Gastroesophageal sphincter (tissue), 4 donors: ENCODE measurements at regions not wholly inside any gene's neighbourhood (a gene's known extent, or its start where the extent isn't known, plus 50 kb on each side); places are given as distances from the start of the nearest gene placed in this dataset.

Experiments used
- ATAC-seq: fragments of 150-250 bp; one replicate; pipeline ENCODE4 v1.9.1; 2016; ENCODE audit warnings: mild to moderate bottlenecking, moderate library complexity
- H3K27ac ChIP-seq, 4 donors: fragments of 200-600 bp; sonication (generic) in 3 of 4; 1 replicate in 3 of 4; 2 replicates in 1 of 4; pipeline ENCODE4 v1.5.1; 2016 to 2019
- H3K27me3 ChIP-seq: fragments of 200-600 bp; sonication (generic); one replicate; pipeline ENCODE4 v1.5.1; 2019
- H3K36me3 ChIP-seq, 2 donors: fragments of 200-600 bp; sonication (generic); one replicate each; pipeline ENCODE4 v1.5.1; 2019; ENCODE audit warnings: control low read depth in 1 of 2
- H3K4me1 ChIP-seq, 3 donors: fragments of 200-600 bp; sonication (generic); 1 replicate in 2 of 3; 2 replicates in 1 of 3; pipeline ENCODE4 v1.5.1; 2016 to 2019; ENCODE audit warnings: control low read depth in 2 of 3
- H3K4me3 ChIP-seq, 2 donors: fragments of 200-600 bp; sonication (generic); one replicate each; pipeline ENCODE4 v1.5.1; 2019; ENCODE audit warnings: mild to moderate bottlenecking in 1 of 2, moderate library complexity in 1 of 2
- H3K9me3 ChIP-seq, 3 donors: fragments of 200-600 bp; sonication (generic); one replicate each; pipeline ENCODE4 v1.5.1; 2017 to 2019; ENCODE audit warnings: control low read depth in 2 of 3
- CTCF ChIP-seq, 4 experiments: fragments of 200-600 bp in 2 of 4; fragments of 450-650 bp in 2 of 4; sonication (generic) in 1 of 4; IDR thresholded peaks; one replicate each; pipeline ENCODE4 v1.5.1; 2017 to 2019; ENCODE audit warnings: antibody characterized with exemption in 4 of 4, mild to moderate bottlenecking in 2 of 4, moderate library complexity in 2 of 4
- EP300 ChIP-seq: sonication (generic); formaldehyde crosslinking; IDR thresholded peaks from one replicate; pipeline ENCODE4 v1.6.1; 2017; ENCODE audit warnings: antibody characterized with exemption, mild to moderate bottlenecking
- POLR2A ChIP-seq, 2 donors: fragments of 450-650 bp; IDR thresholded peaks; one replicate each; pipeline ENCODE4 v1.6.1; 2017; ENCODE audit warnings: antibody characterized with exemption in 2 of 2, mild to moderate bottlenecking in 2 of 2, moderate library complexity in 1 of 2
- POLR2AphosphoS5 ChIP-seq: sonication (generic); formaldehyde crosslinking; IDR thresholded peaks from one replicate; pipeline ENCODE4 v1.6.1; 2017; ENCODE audit warnings: antibody characterized with exemption
- WGBS, 2 donors: methylation state at CpG; one replicate each; pipeline ENCODE4 v1.1.5; 2018; ENCODE audit warnings: low coverage in 1 of 2; 5-methylcytosine and 5-hydroxymethylcytosine counted together

GRCh38 chr9:136611606-136612005, 51.1 kb upstream of the EGFL7 start:
- no peak overlapping the region for H3K27ac ChIP-seq
- TF ChIP-seq CTCF (IDR thresholded peaks at IDR 0.05) (no peak), EP300 (no peak), POLR2AphosphoS5 (no peak)
- ATAC-seq = no peak
- H3K4me3 ChIP-seq = no peak overlapping the region
- H3K9me3 ChIP-seq = no peaks in the 10 kb centered on the region
- WGBS, 2 donors = 80 to 94% methylated on average over 1 to 13 of the region's 24 CpGs
- no peaks in the 10 kb centered on the region for H3K27me3 ChIP-seq
- H3K4me1 ChIP-seq = peaks cover 0 to 29% (median under 1%) of the 10 kb centered on the region in 3 donors
- H3K36me3 ChIP-seq = no peaks in the 10 kb centered on the region

GRCh38 chr9:136611119-136611518, 51.6 kb upstream of the EGFL7 start:
- H3K36me3 ChIP-seq = no peaks in the 10 kb centered on the region
- ATAC-seq = no peak
- no peak overlapping the region for H3K4me3 ChIP-seq
- H3K27me3 ChIP-seq = no peaks in the 10 kb centered on the region
- no peaks in the 10 kb centered on the region for H3K9me3 ChIP-seq
- 89 to 100% methylated on average over 3 of the region's 11 CpGs for WGBS, 2 donors
- no peak for TF ChIP-seq POLR2AphosphoS5
- TF ChIP-seq POLR2A (IDR thresholded peaks at IDR 0.05) = no peak
- no peak for TF ChIP-seq CTCF (IDR thresholded peaks at IDR 0.05)
- TF ChIP-seq EP300 = no peak
- H3K27ac ChIP-seq = no peak overlapping the region
- peaks cover 0 to 34% (median 6%) of the 10 kb centered on the region in 3 donors for H3K4me1 ChIP-seq

GRCh38 chr9:136610426-136610825, 52.3 kb upstream of the EGFL7 start:
- WGBS, 2 donors = no CpG with 5 or more reads among the region's 14 CpGs
- no peak for ATAC-seq
- H3K4me1 ChIP-seq = peaks cover 0 to 38% (median 6%) of the 10 kb centered on the region in 3 donors

GRCh38 chr9:136609838-136610311, 52.8 kb upstream of the EGFL7 start:
- Histone ChIP-seq H3K4me3 (no peak overlapping the region), H3K36me3 (no peaks in the 10 kb centered on the region), H3K4me1 (peaks cover 0 to 38% (median 6%) of the 10 kb centered on the region in 3 donors), H3K27me3 (peaks cover 3% of the 10 kb centered on the region), H3K27ac (no peak overlapping the region), H3K9me3 (no peaks in the 10 kb centered on the region)
- TF ChIP-seq POLR2AphosphoS5 = no peak
- no peak for TF ChIP-seq CTCF (IDR thresholded peaks at IDR 0.05)
- TF ChIP-seq EP300 = no peak
- no peak for TF ChIP-seq POLR2A (IDR thresholded peaks at IDR 0.05)
- WGBS, 2 donors = no CpG with 5 or more reads among the region's 17 CpGs
- ATAC-seq = no peak

More at GRCh38 chr9:136610426-136610825, 52.3 kb upstream of the EGFL7 start:
- Histone ChIP-seq H3K27ac (no peak overlapping the region), H3K27me3 (no peaks in the 10 kb centered on the region), H3K9me3 (no peaks in the 10 kb centered on the region), H3K4me3 (no peak overlapping the region), H3K36me3 (no peaks in the 10 kb centered on the region)
- TF ChIP-seq POLR2A (IDR thresholded peaks at IDR 0.05) = no peak
- no peak for TF ChIP-seq CTCF (IDR thresholded peaks at IDR 0.05)
- no peak for TF ChIP-seq EP300
- TF ChIP-seq POLR2AphosphoS5 = no peak

GRCh38 chr9:136609160-136609475, 53.6 kb upstream of the EGFL7 start:
- WGBS, 2 donors = 76% methylated on average over 3 of the region's 6 CpGs; no CpG with 5 or more reads in 1 of the 2 donors
- no peak for ATAC-seq

More at GRCh38 chr9:136609160-136609475, 53.6 kb upstream of the EGFL7 start:
- H3K36me3 ChIP-seq = no peaks in the 10 kb centered on the region
- no peaks in the 10 kb centered on the region for H3K9me3 ChIP-seq
- no peak for TF ChIP-seq CTCF (IDR thresholded peaks at IDR 0.05)
- no peak for TF ChIP-seq EP300
- no peak for TF ChIP-seq POLR2AphosphoS5
- TF ChIP-seq POLR2A (IDR thresholded peaks at IDR 0.05) = no peak
- H3K27me3 ChIP-seq = peaks cover 10% of the 10 kb centered on the region
- H3K4me1 ChIP-seq = peaks cover 0 to 38% (median 10%) of the 10 kb centered on the region in 3 donors
- H3K27ac ChIP-seq = no peak overlapping the region
- no peak overlapping the region for H3K4me3 ChIP-seq
